ENCODE measurements at regions not wholly inside any gene's neighbourhood (a gene's known extent, or its start where the extent isn't known, plus 50 kb on each side); places are given as distances from the start of the nearest gene placed in this dataset.

- peaks cover 6% of the 10 kb centered on the region for H3K9me3 ChIP-seq (replicated peaks)
- H3K27ac ChIP-seq (replicated peaks): no peak overlapping the region
- no peak for DNase-seq
- H3K4me3 ChIP-seq: no peak overlapping the region
- TF ChIP-seq CTCF (IDR thresholded peaks at IDR 0.05; ENCODE audit: borderline replicate concordance): no peak
- H3K4me1 ChIP-seq: no peaks in the 10 kb centered on the region
- intact Hi-C loops (cut with micrococcal nuclease): no loop called here
- H3K27me3 ChIP-seq (ENCODE audit: low read depth): peaks cover 4% of the 10 kb centered on the region
- H3K36me3 ChIP-seq: no peaks in the 10 kb centered on the region
Measured at GRCh38 chr6:167426084-167426483, 101.2 kb downstream of the TTLL2 start.

- DNase-seq: no peak
- H3K27me3 ChIP-seq (ENCODE audit: low read depth): no peaks in the 10 kb centered on the region
- intact Hi-C loops (cut with micrococcal nuclease): no loop called here
- H3K9me3 ChIP-seq (replicated peaks): peaks cover 6% of the 10 kb centered on the region
- no peaks in the 10 kb centered on the region for H3K36me3 ChIP-seq
- no peak overlapping the region for H3K27ac ChIP-seq (replicated peaks)
- H3K4me1 ChIP-seq: no peaks in the 10 kb centered on the region
- TF ChIP-seq CTCF (IDR thresholded peaks at IDR 0.05; ENCODE audit: borderline replicate concordance): no peak
- no peak overlapping the region for H3K4me3 ChIP-seq
Measured at GRCh38 chr6:167426651-167427050, 101.8 kb downstream of the TTLL2 start.

GRCh38 chr6:167428664-167429333 is 103.9 kb downstream of the TTLL2 start:
- no peak for DNase-seq
- TF ChIP-seq CTCF (IDR thresholded peaks at IDR 0.05; ENCODE audit: borderline replicate concordance): no peak
- H3K36me3 ChIP-seq: no peaks in the 10 kb centered on the region
- H3K4me3 ChIP-seq: no peak overlapping the region
- H3K27ac ChIP-seq (replicated peaks): no peak overlapping the region
- no peaks in the 10 kb centered on the region for H3K27me3 ChIP-seq (ENCODE audit: low read depth)
- H3K9me3 ChIP-seq (replicated peaks): peaks cover 6% of the 10 kb centered on the region
- no peaks in the 10 kb centered on the region for H3K4me1 ChIP-seq
- intact Hi-C loops (cut with micrococcal nuclease): no loop called here

GRCh38 chr6:167429353-167429752 is 104.5 kb downstream of the TTLL2 start:
- intact Hi-C loops (cut with micrococcal nuclease): no loop called here
- no peaks in the 10 kb centered on the region for H3K4me1 ChIP-seq
- no peaks in the 10 kb centered on the region for H3K36me3 ChIP-seq
- H3K27me3 ChIP-seq (ENCODE audit: low read depth): no peaks in the 10 kb centered on the region
- peaks cover 6% of the 10 kb centered on the region for H3K9me3 ChIP-seq (replicated peaks)
- no peak for DNase-seq
- H3K4me3 ChIP-seq: no peak overlapping the region
- TF ChIP-seq CTCF (IDR thresholded peaks at IDR 0.05; ENCODE audit: borderline replicate concordance): no peak
- H3K27ac ChIP-seq (replicated peaks): no peak overlapping the region

- TF ChIP-seq CTCF (IDR thresholded peaks at IDR 0.05; ENCODE audit: borderline replicate concordance): no peak
- Histone ChIP-seq H3K9me3 (replicated peaks) (no peaks in the 10 kb centered on the region), H3K27me3 (ENCODE audit: low read depth) (no peaks in the 10 kb centered on the region), H3K27ac (replicated peaks) (no peak overlapping the region), H3K4me3 (no peak overlapping the region), H3K36me3 (no peaks in the 10 kb centered on the region), H3K4me1 (no peaks in the 10 kb centered on the region)
- DNase-seq: no peak
- intact Hi-C loops (cut with micrococcal nuclease): no loop called here
Measured at GRCh38 chr6:167435209-167435728, 110.4 kb downstream of the TTLL2 start.

Data from left ventricle myocardium inferior (tissue), 1 donor.